ENCODE measurements at regions not wholly inside any gene's neighbourhood (a gene's known extent, or its start where the extent isn't known, plus 50 kb on each side); places are given as distances from the start of the nearest gene placed in this dataset.

DNA sequence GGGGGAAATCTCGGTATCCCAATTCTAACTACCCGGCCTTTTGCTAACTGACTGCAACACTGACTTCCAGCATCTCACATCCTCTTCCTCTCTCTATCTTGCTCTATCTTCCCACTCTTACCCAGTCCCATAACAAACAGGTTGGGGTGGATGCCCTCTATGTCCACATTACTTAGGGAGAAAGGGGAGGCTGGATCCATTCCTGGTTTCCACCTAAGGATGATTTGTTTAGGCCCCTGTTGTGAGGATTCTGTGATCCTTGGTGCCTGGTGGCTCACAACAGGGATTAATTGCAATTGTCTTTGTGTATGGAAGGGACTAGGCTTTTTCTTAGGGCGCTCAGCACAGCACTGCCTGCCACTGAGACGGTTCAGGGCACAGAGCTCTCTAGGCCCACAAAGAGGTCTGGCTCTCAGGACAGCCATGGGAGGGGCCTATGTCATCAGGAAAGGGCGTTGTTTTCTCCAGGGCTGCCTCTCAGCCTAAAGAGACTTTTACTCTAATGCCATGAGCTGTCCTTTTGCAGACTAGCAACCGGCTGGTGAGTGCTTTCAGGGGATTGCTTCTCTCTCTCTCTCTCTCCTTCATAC, 612.1 kb upstream of the SALL1 start:
- H3K27me3 ChIP-seq (replicated peaks; ENCODE audit: control insufficient read depth, insufficient read depth, low read length, poor library complexity, severe bottlenecking) = no peaks in the 10 kb centered on the region
- H3K9me3 ChIP-seq (ENCODE audit: control insufficient read depth, low read length) = no peaks in the 10 kb centered on the region
- no peak overlapping the region for H3K27ac ChIP-seq (ENCODE audit: insufficient read depth, low read length, poor library complexity, severe bottlenecking)
- H3K4me1 ChIP-seq (ENCODE audit: control insufficient read depth, insufficient read depth, low read length, poor library complexity, severe bottlenecking) = no peaks in the 10 kb centered on the region
- DNase-seq = no peak
- no peaks in the 10 kb centered on the region for H3K36me3 ChIP-seq (ENCODE audit: control insufficient read depth, insufficient read depth, low read length)
- no peak overlapping the region for H3K4me3 ChIP-seq (ENCODE audit: insufficient read depth, low read depth, low read length, poor library complexity, severe bottlenecking)

DNA sequence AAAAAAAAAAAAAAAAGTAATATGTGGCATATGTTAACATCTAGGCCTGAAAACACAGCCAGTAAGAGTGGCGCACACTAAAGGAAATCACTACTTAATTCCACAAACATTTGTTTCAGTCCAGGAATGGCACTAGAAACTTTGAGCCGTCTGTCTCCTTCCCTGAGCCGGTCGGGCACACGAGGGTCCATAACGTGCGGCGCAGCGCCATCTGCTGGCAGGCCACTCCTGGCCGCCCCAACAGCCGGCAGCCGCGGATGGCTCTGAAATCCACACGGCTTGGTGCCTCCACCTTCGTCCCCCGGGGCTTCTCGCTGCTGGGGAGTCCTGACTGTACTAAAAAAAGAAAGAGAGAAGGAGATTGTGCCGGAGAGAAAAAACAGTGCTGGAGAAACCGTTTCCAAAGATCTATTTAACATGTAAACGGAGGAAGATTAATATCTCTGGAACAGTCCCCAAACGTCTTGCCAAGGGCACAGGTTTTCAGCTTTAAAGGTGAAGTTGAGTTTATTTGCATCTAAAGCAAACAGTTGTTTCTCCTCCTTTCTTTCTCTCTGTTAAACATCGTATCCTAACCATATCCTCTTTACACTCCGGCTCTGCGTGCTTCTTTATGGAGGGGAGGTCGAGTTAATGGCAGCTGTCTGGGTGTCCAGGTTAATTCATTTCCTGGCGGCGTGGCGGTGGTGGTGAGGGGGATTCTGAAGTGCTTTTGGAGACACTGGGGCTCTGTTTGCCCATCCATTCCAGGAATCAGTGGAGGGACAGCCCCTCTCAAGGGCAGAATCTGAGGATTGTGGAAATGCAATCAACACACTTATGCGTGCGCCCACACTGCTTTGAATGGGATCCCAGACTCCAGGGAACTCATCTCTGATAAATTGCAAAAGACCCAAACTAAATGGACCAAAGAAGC, 611.3 kb upstream of the SALL1 start:
- no peaks in the 10 kb centered on the region for H3K36me3 ChIP-seq (ENCODE audit: control insufficient read depth, insufficient read depth, low read length)
- H3K27me3 ChIP-seq (replicated peaks; ENCODE audit: control insufficient read depth, insufficient read depth, low read length, poor library complexity, severe bottlenecking) = no peaks in the 10 kb centered on the region
- no peak overlapping the region for H3K4me3 ChIP-seq (ENCODE audit: insufficient read depth, low read depth, low read length, poor library complexity, severe bottlenecking)
- DNase-seq = no peak
- no peaks in the 10 kb centered on the region for H3K9me3 ChIP-seq (ENCODE audit: control insufficient read depth, low read length)
- H3K27ac ChIP-seq (ENCODE audit: insufficient read depth, low read length, poor library complexity, severe bottlenecking) = no peak overlapping the region
- no peaks in the 10 kb centered on the region for H3K4me1 ChIP-seq (ENCODE audit: control insufficient read depth, insufficient read depth, low read length, poor library complexity, severe bottlenecking)

DNA sequence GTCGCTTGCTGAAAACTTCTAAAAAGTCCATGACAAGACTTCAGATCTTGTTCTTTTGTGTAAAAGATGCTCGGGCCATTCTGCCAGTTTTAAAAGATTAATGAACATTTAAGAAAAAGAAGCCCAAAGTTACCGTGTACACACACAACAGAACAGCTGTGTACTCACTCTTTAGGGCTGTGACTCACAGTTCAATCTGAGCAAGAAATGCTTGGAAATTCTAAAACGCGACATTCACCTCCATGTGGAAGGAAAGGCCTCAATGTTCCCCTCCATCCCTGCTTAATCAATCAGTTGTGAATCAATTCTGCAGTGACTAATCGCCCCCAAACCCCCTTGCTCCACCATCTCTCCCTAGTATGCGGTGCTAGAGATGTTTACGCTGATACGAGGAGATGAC, 609.9 kb upstream of the SALL1 start:
- Histone ChIP-seq H3K27ac (ENCODE audit: insufficient read depth, low read length, poor library complexity, severe bottlenecking) (no peak overlapping the region), H3K4me3 (ENCODE audit: insufficient read depth, low read depth, low read length, poor library complexity, severe bottlenecking) (no peak overlapping the region), H3K9me3 (ENCODE audit: control insufficient read depth, low read length) (no peaks in the 10 kb centered on the region), H3K36me3 (ENCODE audit: control insufficient read depth, insufficient read depth, low read length) (no peaks in the 10 kb centered on the region), H3K4me1 (ENCODE audit: control insufficient read depth, insufficient read depth, low read length, poor library complexity, severe bottlenecking) (no peaks in the 10 kb centered on the region), H3K27me3 (replicated peaks; ENCODE audit: control insufficient read depth, insufficient read depth, low read length, poor library complexity, severe bottlenecking) (no peaks in the 10 kb centered on the region)
- DNase-seq = no peak

DNA sequence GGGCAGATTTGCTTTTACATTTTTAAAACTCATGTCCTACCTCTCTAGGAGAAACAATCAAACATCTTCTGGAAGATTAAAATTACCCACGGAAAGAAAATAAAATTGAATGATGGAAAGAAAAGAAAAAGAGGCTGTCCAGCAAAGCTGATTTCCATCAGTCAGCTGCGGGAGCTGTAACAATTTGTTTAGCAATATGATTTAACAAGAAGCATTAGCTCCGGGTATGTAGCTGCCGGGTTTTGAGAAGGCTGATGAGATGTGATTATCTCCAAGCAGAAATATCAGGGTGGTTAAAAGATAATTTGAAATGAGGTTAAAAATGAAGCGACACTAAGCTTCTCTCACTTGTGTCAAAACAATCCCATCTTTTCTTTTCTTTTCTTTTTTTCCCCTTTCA, 608.9 kb upstream of the SALL1 start:
- Histone ChIP-seq H3K4me3 (ENCODE audit: insufficient read depth, low read depth, low read length, poor library complexity, severe bottlenecking) (no peak overlapping the region), H3K9me3 (ENCODE audit: control insufficient read depth, low read length) (no peaks in the 10 kb centered on the region)

DNA sequence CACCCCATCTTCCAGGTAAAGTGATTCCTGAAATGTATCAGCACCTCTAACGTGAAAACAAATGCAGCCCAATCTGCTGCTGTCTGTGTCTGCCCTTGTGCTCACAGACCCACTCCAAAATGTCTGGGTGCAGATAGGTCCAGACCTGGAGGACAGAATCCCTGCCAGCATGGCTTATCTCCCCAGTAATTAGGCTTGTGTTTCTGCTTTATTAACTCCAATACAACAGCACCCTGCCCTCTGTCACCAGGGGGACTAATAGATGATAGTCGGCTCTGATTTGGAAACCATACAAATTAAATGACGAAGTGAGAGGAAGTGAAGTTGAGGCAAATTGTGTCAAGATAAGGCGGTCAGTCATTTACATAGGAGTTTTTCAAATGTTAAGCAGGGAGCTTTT, 608.3 kb upstream of the SALL1 start:
- H3K36me3 ChIP-seq (ENCODE audit: control insufficient read depth, insufficient read depth, low read length) = no peaks in the 10 kb centered on the region
- H3K4me3 ChIP-seq (ENCODE audit: insufficient read depth, low read depth, low read length, poor library complexity, severe bottlenecking) = no peak overlapping the region
- no peak overlapping the region for H3K27ac ChIP-seq (ENCODE audit: insufficient read depth, low read length, poor library complexity, severe bottlenecking)
- no peaks in the 10 kb centered on the region for H3K4me1 ChIP-seq (ENCODE audit: control insufficient read depth, insufficient read depth, low read length, poor library complexity, severe bottlenecking)
- DNase-seq = no peak
- no peaks in the 10 kb centered on the region for H3K9me3 ChIP-seq (ENCODE audit: control insufficient read depth, low read length)
- no peaks in the 10 kb centered on the region for H3K27me3 ChIP-seq (replicated peaks; ENCODE audit: control insufficient read depth, insufficient read depth, low read length, poor library complexity, severe bottlenecking)

More for the DNA sequence above, 608.9 kb upstream of the SALL1 start:
- Histone ChIP-seq H3K27me3 (replicated peaks; ENCODE audit: control insufficient read depth, insufficient read depth, low read length, poor library complexity, severe bottlenecking) (no peaks in the 10 kb centered on the region), H3K36me3 (ENCODE audit: control insufficient read depth, insufficient read depth, low read length) (no peaks in the 10 kb centered on the region), H3K4me1 (ENCODE audit: control insufficient read depth, insufficient read depth, low read length, poor library complexity, severe bottlenecking) (no peaks in the 10 kb centered on the region), H3K27ac (ENCODE audit: insufficient read depth, low read length, poor library complexity, severe bottlenecking) (no peak overlapping the region)
- no peak for DNase-seq

DNA sequence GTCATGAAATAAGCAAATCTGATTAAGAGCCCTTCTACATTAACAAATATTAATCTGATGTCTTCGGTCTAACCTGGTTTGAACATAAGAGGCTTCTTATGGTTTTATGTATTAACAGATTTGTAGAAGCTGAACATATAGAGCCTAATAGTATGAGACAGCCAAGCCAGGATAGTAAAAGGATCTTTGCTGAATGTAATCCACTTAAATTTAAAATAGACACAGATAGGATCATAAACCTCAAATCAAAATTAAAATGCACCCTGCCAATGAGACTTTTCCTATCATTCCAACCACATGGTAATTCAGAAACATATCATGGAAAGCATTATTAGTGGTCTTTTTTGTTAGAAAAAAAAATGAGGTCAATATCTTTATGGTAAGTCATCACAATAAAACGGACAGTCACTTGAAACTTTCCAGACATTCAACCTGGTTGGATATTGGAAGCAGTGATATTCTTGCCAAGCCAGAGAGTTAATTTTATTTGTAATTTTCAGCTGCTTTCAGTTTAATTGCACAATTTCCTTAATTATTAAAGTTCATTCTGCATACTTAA, 606.9 kb upstream of the SALL1 start:
- DNase-seq = no peak
- Histone ChIP-seq H3K27ac (ENCODE audit: insufficient read depth, low read length, poor library complexity, severe bottlenecking) (no peak overlapping the region), H3K27me3 (replicated peaks; ENCODE audit: control insufficient read depth, insufficient read depth, low read length, poor library complexity, severe bottlenecking) (no peaks in the 10 kb centered on the region), H3K4me3 (ENCODE audit: insufficient read depth, low read depth, low read length, poor library complexity, severe bottlenecking) (no peak overlapping the region), H3K36me3 (ENCODE audit: control insufficient read depth, insufficient read depth, low read length) (no peaks in the 10 kb centered on the region), H3K4me1 (ENCODE audit: control insufficient read depth, insufficient read depth, low read length, poor library complexity, severe bottlenecking) (no peaks in the 10 kb centered on the region), H3K9me3 (ENCODE audit: control insufficient read depth, low read length) (no peaks in the 10 kb centered on the region)

DNA sequence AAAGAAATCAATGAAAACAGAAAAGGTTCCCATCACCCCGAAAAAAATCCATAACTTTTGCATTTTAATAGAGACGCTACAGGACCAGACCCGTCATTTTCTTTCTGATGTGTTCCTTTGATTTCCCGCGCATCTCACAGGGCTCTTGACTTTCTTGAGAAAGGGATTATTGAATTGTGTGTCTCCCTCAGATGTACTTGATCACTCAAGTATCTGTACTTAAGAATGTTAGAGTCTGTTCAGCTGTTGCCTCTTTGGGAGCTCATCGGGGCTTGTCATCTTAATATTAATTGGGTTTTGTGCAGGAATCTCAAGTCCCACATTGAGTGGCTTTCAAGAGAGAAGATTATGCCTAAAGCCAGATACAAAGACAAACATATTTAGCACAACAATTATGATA, 606.4 kb upstream of the SALL1 start:
- Histone ChIP-seq H3K27ac (ENCODE audit: insufficient read depth, low read length, poor library complexity, severe bottlenecking) (no peak overlapping the region), H3K36me3 (ENCODE audit: control insufficient read depth, insufficient read depth, low read length) (no peaks in the 10 kb centered on the region), H3K27me3 (replicated peaks; ENCODE audit: control insufficient read depth, insufficient read depth, low read length, poor library complexity, severe bottlenecking) (no peaks in the 10 kb centered on the region), H3K4me1 (ENCODE audit: control insufficient read depth, insufficient read depth, low read length, poor library complexity, severe bottlenecking) (no peaks in the 10 kb centered on the region), H3K9me3 (ENCODE audit: control insufficient read depth, low read length) (no peaks in the 10 kb centered on the region), H3K4me3 (ENCODE audit: insufficient read depth, low read depth, low read length, poor library complexity, severe bottlenecking) (no peak overlapping the region)
- no peak for DNase-seq

DNA sequence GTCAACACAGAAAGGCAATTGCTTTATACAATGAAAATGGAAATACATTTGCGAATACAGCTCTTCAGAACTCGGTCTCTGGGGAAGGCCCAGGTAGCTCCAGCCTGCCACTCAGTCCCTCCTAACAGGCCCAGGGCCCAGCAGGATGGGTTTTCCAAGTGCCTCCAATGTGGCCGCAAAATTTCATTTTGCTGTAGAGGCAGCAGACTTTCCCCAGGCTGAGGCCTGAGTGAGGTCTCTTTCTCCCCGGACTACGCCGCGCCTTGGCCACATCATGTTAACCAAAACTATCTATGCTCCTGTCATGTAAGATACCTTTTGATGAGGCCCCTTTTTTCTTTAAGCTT, 606.0 kb upstream of the SALL1 start:
- no peaks in the 10 kb centered on the region for H3K9me3 ChIP-seq (ENCODE audit: control insufficient read depth, low read length)
- H3K4me1 ChIP-seq (ENCODE audit: control insufficient read depth, insufficient read depth, low read length, poor library complexity, severe bottlenecking) = no peaks in the 10 kb centered on the region
- DNase-seq = no peak
- no peak overlapping the region for H3K27ac ChIP-seq (ENCODE audit: insufficient read depth, low read length, poor library complexity, severe bottlenecking)
- H3K36me3 ChIP-seq (ENCODE audit: control insufficient read depth, insufficient read depth, low read length) = no peaks in the 10 kb centered on the region
- no peaks in the 10 kb centered on the region for H3K27me3 ChIP-seq (replicated peaks; ENCODE audit: control insufficient read depth, insufficient read depth, low read length, poor library complexity, severe bottlenecking)
- no peak overlapping the region for H3K4me3 ChIP-seq (ENCODE audit: insufficient read depth, low read depth, low read length, poor library complexity, severe bottlenecking)

DNA sequence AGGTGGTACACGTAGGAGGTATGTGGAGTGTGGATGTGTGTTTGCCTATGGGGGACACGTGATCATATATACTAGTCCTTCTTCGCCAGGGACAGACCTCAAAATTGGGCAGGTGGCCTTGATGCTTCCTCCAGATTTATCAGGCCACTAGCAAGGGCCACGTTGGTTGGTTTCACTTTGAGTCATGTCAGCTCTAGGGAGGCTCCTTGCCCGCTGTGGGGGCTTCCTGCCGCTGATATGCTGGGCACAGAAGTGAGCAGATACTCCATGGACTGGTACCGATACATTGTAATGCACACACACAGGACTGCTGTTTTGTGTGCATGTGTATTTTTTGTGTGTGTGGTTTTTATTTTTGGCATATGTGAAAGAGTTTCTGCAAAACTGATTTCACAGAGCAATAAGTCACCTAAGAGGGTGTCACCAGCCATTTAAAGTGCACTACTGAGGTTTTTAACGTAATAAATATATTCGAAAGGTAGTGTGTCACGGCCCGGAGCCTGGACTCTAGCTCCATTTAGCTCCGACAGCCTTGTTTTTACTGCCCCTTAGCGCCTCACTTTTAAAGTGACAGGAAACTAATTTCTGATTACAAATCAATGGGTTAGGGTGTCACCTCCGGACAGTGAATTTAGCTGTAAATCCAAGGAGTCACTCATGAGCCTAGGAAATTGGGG, 605.5 kb upstream of the SALL1 start:
- Histone ChIP-seq H3K27me3 (replicated peaks; ENCODE audit: control insufficient read depth, insufficient read depth, low read length, poor library complexity, severe bottlenecking) (no peaks in the 10 kb centered on the region), H3K4me1 (ENCODE audit: control insufficient read depth, insufficient read depth, low read length, poor library complexity, severe bottlenecking) (no peaks in the 10 kb centered on the region), H3K36me3 (ENCODE audit: control insufficient read depth, insufficient read depth, low read length) (no peaks in the 10 kb centered on the region)

More for the DNA sequence above, 605.5 kb upstream of the SALL1 start:
- Histone ChIP-seq H3K27ac (ENCODE audit: insufficient read depth, low read length, poor library complexity, severe bottlenecking) (no peak overlapping the region), H3K9me3 (ENCODE audit: control insufficient read depth, low read length) (no peaks in the 10 kb centered on the region), H3K4me3 (ENCODE audit: insufficient read depth, low read depth, low read length, poor library complexity, severe bottlenecking) (no peak overlapping the region)
- no peak for DNase-seq

Measured in effector memory CD4-positive, alpha-beta T cell (primary cell).